ENCODE measurements at regions not wholly inside any gene's neighbourhood (a gene's known extent, or its start where the extent isn't known, plus 50 kb on each side); places are given as distances from the start of the nearest gene placed in this dataset.

DNA sequence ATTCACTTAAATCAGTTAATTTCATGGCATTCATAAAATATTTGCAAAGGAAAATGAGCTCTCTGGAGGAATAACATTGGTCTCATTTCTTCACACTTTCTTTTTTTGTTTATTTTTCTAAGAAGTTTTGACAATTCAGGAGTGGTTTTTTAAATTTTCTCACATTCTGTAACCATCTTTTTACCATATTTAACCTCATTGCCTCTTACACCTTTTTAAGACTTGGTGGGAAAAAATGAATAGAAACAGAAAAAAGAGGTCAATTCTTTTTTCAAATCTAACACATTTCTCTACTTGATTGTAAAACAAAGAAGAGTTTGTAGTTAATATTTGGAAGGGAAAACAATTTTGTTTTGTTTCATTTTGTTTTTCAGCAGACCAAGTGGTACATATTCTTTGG lies 1034.7 kb upstream of the RAG2 start:
- Mint-ChIP-seq H3K4me1 (ENCODE audit: low read depth) (no peaks in the 10 kb centered on the region), H3K36me3 (ENCODE audit: insufficient read depth) (no peaks in the 10 kb centered on the region), H3K9me3 (ENCODE audit: low read depth) (no peaks in the 10 kb centered on the region), H3K27ac (no peak overlapping the region), H3K4me3 (ENCODE audit: low read depth) (no peak overlapping the region), H3K27me3 (no peaks in the 10 kb centered on the region)
- TF ChIP-seq, protein P1, sequence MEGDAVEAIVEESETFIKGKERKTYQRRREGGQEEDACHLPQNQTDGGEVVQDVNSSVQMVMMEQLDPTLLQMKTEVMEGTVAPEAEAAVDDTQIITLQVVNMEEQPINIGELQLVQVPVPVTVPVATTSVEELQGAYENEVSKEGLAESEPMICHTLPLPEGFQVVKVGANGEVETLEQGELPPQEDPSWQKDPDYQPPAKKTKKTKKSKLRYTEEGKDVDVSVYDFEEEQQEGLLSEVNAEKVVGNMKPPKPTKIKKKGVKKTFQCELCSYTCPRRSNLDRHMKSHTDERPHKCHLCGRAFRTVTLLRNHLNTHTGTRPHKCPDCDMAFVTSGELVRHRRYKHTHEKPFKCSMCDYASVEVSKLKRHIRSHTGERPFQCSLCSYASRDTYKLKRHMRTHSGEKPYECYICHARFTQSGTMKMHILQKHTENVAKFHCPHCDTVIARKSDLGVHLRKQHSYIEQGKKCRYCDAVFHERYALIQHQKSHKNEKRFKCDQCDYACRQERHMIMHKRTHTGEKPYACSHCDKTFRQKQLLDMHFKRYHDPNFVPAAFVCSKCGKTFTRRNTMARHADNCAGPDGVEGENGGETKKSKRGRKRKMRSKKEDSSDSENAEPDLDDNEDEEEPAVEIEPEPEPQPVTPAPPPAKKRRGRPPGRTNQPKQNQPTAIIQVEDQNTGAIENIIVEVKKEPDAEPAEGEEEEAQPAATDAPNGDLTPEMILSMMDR (IDR thresholded peaks at IDR 0.05; ENCODE audit: unreplicated experiment), result no peak
- DNase-seq (ENCODE audit: low spot score, unreplicated experiment), result no peak

DNA sequence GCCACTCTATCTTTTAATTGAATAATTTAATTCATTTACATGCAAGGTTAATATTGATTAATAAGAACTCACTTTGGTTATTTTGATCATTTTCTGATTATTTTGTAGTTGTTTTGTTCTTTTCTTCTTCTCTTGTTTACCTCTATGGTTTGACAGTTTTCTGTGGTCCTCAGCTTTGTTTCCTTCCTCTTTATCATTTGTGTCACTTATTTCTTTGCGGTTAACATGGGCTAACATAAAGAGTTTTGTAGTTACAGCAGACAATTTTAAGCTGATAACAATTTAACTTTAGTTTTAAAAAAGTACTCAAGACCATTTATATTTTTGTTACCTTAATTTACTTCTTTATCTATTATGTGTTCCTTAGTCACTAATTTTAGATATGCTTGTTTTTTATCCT lies 1032.8 kb upstream of the RAG2 start:
- Mint-ChIP-seq H3K27ac (no peak overlapping the region), H3K4me1 (ENCODE audit: low read depth) (no peaks in the 10 kb centered on the region), H3K36me3 (ENCODE audit: insufficient read depth) (no peaks in the 10 kb centered on the region), H3K27me3 (no peaks in the 10 kb centered on the region), H3K9me3 (ENCODE audit: low read depth) (no peaks in the 10 kb centered on the region), H3K4me3 (ENCODE audit: low read depth) (no peak overlapping the region)
- no peak for DNase-seq (ENCODE audit: low spot score, unreplicated experiment)
- TF ChIP-seq, protein P1 (IDR thresholded peaks at IDR 0.05; ENCODE audit: unreplicated experiment), result no peak

DNA sequence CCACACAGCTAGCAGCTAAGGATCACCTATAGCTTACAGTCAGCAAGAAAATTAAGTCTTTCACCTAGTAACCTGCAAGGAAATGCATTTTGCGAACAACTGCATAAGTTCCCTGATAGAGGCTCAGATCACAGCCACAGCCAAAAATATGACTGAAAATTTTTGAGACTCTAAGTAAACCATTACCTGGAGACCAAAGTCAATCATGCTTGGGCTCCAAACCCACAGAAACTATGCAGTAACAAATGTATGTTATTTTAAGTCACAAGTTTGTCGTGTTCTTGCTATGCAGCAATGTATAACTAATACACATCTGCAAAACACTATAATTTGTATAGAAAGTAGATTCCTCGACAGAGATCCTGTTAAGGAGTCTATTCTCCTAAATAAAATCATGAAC lies 1025.7 kb upstream of the RAG2 start:
- no peaks in the 10 kb centered on the region for H3K4me1 Mint-ChIP-seq (ENCODE audit: low read depth)
- H3K4me3 Mint-ChIP-seq (ENCODE audit: low read depth), result no peak overlapping the region
- no peaks in the 10 kb centered on the region for H3K9me3 Mint-ChIP-seq (ENCODE audit: low read depth)
- H3K27me3 Mint-ChIP-seq, result no peaks in the 10 kb centered on the region
- H3K36me3 Mint-ChIP-seq (ENCODE audit: insufficient read depth), result no peaks in the 10 kb centered on the region
- no peak for DNase-seq (ENCODE audit: low spot score, unreplicated experiment)
- TF ChIP-seq, protein P1 (IDR thresholded peaks at IDR 0.05; ENCODE audit: unreplicated experiment), result no peak
- no peak overlapping the region for H3K27ac Mint-ChIP-seq

DNA sequence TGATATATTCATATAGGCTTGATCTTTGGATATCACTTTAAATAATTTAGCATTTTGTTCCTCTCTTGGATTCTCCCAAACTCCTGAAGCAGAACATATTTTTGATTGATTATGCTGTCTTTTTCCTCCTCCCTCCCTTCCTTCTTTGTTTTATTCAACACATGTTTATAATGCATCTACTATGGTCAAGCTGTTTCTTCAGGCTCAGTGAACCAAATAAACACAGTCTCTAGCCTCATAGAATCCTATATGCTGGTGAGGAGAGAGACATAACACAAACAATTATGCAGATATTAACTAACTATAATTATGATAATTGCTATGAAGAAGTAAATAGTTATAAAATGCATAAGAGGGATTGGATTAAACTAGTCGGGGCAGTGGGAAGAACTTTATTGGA lies 1023.6 kb upstream of the RAG2 start:
- no peak for DNase-seq (ENCODE audit: low spot score, unreplicated experiment)
- Mint-ChIP-seq H3K36me3 (ENCODE audit: insufficient read depth) (no peaks in the 10 kb centered on the region), H3K4me3 (ENCODE audit: low read depth) (no peak overlapping the region), H3K27ac (no peak overlapping the region), H3K4me1 (ENCODE audit: low read depth) (no peaks in the 10 kb centered on the region), H3K27me3 (no peaks in the 10 kb centered on the region), H3K9me3 (ENCODE audit: low read depth) (no peaks in the 10 kb centered on the region)
- TF ChIP-seq, protein P1 (IDR thresholded peaks at IDR 0.05; ENCODE audit: unreplicated experiment), result no peak

DNA sequence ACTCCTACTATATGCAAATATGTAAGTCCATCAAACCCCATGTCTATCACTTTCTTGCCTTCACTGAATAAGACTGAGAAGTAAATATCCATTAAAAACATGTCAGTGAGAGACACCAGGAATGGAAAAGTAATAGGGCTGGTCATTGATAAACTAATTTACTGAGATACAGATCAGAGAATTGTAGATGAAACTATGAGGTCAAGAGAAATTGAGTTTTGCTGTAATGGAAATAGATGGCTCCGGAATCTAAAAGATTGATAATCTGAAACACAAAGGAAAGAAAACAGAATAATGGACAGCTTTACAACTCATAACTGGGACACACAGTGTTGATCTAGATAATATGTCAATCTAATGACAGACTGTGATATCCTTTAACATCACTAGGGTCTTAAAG lies 1018.3 kb upstream of the RAG2 start:
- no peaks in the 10 kb centered on the region for H3K36me3 Mint-ChIP-seq (ENCODE audit: insufficient read depth)

More for the DNA sequence above, 1018.3 kb upstream of the RAG2 start:
- H3K9me3 Mint-ChIP-seq (ENCODE audit: low read depth), result no peaks in the 10 kb centered on the region
- TF ChIP-seq, protein P1 (IDR thresholded peaks at IDR 0.05; ENCODE audit: unreplicated experiment), result no peak
- no peak overlapping the region for H3K27ac Mint-ChIP-seq
- no peak overlapping the region for H3K4me3 Mint-ChIP-seq (ENCODE audit: low read depth)
- no peak for DNase-seq (ENCODE audit: low spot score, unreplicated experiment)
- no peaks in the 10 kb centered on the region for H3K4me1 Mint-ChIP-seq (ENCODE audit: low read depth)
- H3K27me3 Mint-ChIP-seq, result no peaks in the 10 kb centered on the region
